H4 (cell line): ENCODE measurements at regions not wholly inside any gene's neighbourhood (a gene's known extent, or its start where the extent isn't known, plus 50 kb on each side); places are given as distances from the start of the nearest gene placed in this dataset.

Experiments
- DNase-seq: peaks from one replicate; pipeline ENCODE4 v3.0.0-alpha.2; 2015; ENCODE audit warnings: low spot score

GRCh38 chr12:115079760-115080159 is 395.8 kb upstream of the TBX3 start:
- no peak for DNase-seq

- DNase-seq: no peak
These were observed 395.0 kb upstream of the TBX3 start for GRCh38 chr12:115078990-115079389.

GRCh38 chr12:115078334-115078733 is 394.4 kb upstream of the TBX3 start:
- DNase-seq: no peak

- peak; percentile 13 for DNase-seq
These were observed 391.7 kb upstream of the TBX3 start for GRCh38 chr12:115075552-115076170.

- DNase-seq: no peak
These were observed 390.6 kb upstream of the TBX3 start for GRCh38 chr12:115074617-115075016.

GRCh38 chr12:115072712-115073111 is 388.7 kb upstream of the TBX3 start:
- no peak for DNase-seq

- no peak for DNase-seq
These were observed 386.3 kb upstream of the TBX3 start for GRCh38 chr12:115070313-115070712.

GRCh38 chr12:115064296-115064695 is 380.3 kb upstream of the TBX3 start:
- no peak for DNase-seq

- no peak for DNase-seq
These were observed 378.8 kb upstream of the TBX3 start for GRCh38 chr12:115062741-115063140.

GRCh38 chr12:115060477-115061168 is 376.6 kb upstream of the TBX3 start:
- DNase-seq: no peak

- no peak for DNase-seq
These were observed 373.5 kb upstream of the TBX3 start for GRCh38 chr12:115057445-115057844.

- no peak for DNase-seq
These were observed 367.4 kb upstream of the TBX3 start for GRCh38 chr12:115051378-115051777.

- no peak for DNase-seq
These were observed 365.6 kb upstream of the TBX3 start for GRCh38 chr12:115049614-115050013.

- no peak for DNase-seq
These were observed 362.8 kb upstream of the TBX3 start for GRCh38 chr12:115046805-115047204.

- peak; percentile 16 for DNase-seq
These were observed 360.1 kb upstream of the TBX3 start for GRCh38 chr12:115044073-115044472.

GRCh38 chr12:115043079-115043478 is 359.1 kb upstream of the TBX3 start:
- no peak for DNase-seq

GRCh38 chr12:115042341-115042740 is 358.4 kb upstream of the TBX3 start:
- DNase-seq: no peak

- no peak for DNase-seq
These were observed 353.9 kb upstream of the TBX3 start for GRCh38 chr12:115037830-115038229.

- no peak for DNase-seq
These were observed 351.6 kb upstream of the TBX3 start for GRCh38 chr12:115035535-115036107.

GRCh38 chr12:115032521-115032920 is 348.5 kb upstream of the TBX3 start:
- DNase-seq: no peak

GRCh38 chr12:115030017-115030416 is 346.0 kb upstream of the TBX3 start:
- no peak for DNase-seq

GRCh38 chr12:115024531-115024930 is 340.6 kb upstream of the TBX3 start:
- no peak for DNase-seq
